SK-N-SH (cell line): ENCODE measurements at regions not wholly inside any gene's neighbourhood (a gene's known extent, or its start where the extent isn't known, plus 50 kb on each side); places are given as distances from the start of the nearest gene placed in this dataset.

ENCODE experiments used
- CTCF ChIA-PET: fragments of 300-600, 350-600 bp; formaldehyde crosslinking; extraction: SDS; loops from one replicate; lab custom pipeline; 2021; lab: Yijun Ruan, JAX
- POLR2A ChIA-PET: fragments of 350-600 bp; sonication (Branson Sonifier 250); formaldehyde crosslinking; extraction: SDS; loops from one replicate; lab custom pipeline; 2020; ENCODE audit warnings: antibody characterized with exemption, inconsistent platforms; lab: Yijun Ruan, JAX
- DNase-seq: peaks from one replicate; pipeline ENCODE4 v3.0.0; 2012
- H2AFZ ChIP-seq: fragments of 200-600 bp; sonication (generic); 2 replicates; pipeline ENCODE4 v1.8.1; 2016; ENCODE audit warnings: antibody characterized with exemption, mild to moderate bottlenecking, low read depth
- H3F3A ChIP-seq: fragments of 200-600 bp; sonication (generic); replicated peaks from 2 replicates; pipeline ENCODE3; 2016; ENCODE audit warnings: antibody characterized with exemption, mild to moderate bottlenecking; ENCODE audit not compliant: insufficient read depth
- H3K27ac ChIP-seq, 2 experiments: fragments of 200-500 bp in 1 of 2; fragments of 200-600 bp in 1 of 2; sonication (Bioruptor generic) in 1 of 2; sonication (generic), shearing (Covaris generic) in 1 of 2; 2 replicates each; pipeline versions ENCODE4 v1.5.1 to v1.6.1; 2014 to 2016; ENCODE audit warnings: low read depth in 2 of 2, inconsistent platforms in 1 of 2, low read length in 1 of 2, mild to moderate bottlenecking in 1 of 2, mixed read lengths in 1 of 2
- H3K27me3 ChIP-seq: fragments of 200-600 bp; sonication (generic), shearing (Covaris generic); 2 replicates; pipeline ENCODE4 v1.6.1; 2016; ENCODE audit warnings: mixed run types; ENCODE audit not compliant: insufficient read depth
- H3K36me3 ChIP-seq, 2 experiments: fragments of 200-500 bp in 1 of 2; fragments of 200-600 bp in 1 of 2; sonication (Bioruptor generic) in 1 of 2; sonication (generic) in 1 of 2; replicated peaks in 1 of 2; 2 replicates each; pipeline versions ENCODE3 to v1.5.1; 2014 to 2016; ENCODE audit warnings: low read length in 1 of 2, mild to moderate bottlenecking in 1 of 2; ENCODE audit not compliant: insufficient read depth in 2 of 2, control insufficient read depth in 1 of 2
- H3K4me1 ChIP-seq, 2 experiments: fragments of 200-500 bp in 1 of 2; fragments of 200-600 bp in 1 of 2; sonication (Bioruptor generic) in 1 of 2; sonication (generic), shearing (Covaris generic) in 1 of 2; 2 replicates each; pipeline versions ENCODE4 v1.5.1 to v1.6.1; 2014 to 2016; ENCODE audit warnings: low read depth in 1 of 2, low read length in 1 of 2, mixed run types in 1 of 2; ENCODE audit not compliant: insufficient read depth in 2 of 2, control insufficient read depth in 1 of 2
- H3K4me2 ChIP-seq: fragments of 200-600 bp; sonication (generic), shearing (Covaris generic); 2 replicates; pipeline ENCODE4 v1.6.1; 2017; ENCODE audit warnings: mixed run types
- H3K4me3 ChIP-seq, 2 experiments: fragments of 200-500 bp in 1 of 2; fragments of 200-600 bp in 1 of 2; sonication (Bioruptor generic) in 1 of 2; sonication (generic), shearing (Covaris generic) in 1 of 2; 2 replicates each; pipeline versions ENCODE4 v1.5.1 to v1.8.1; 2014 to 2016; ENCODE audit warnings: low read depth in 2 of 2, inconsistent platforms in 1 of 2, low read length in 1 of 2, mild to moderate bottlenecking in 1 of 2, mixed read lengths in 1 of 2, moderate library complexity in 1 of 2
- H3K79me2 ChIP-seq: fragments of 200-600 bp; sonication (generic); 2 replicates; pipeline ENCODE4 v1.8.1; 2017; ENCODE audit warnings: mild to moderate bottlenecking; ENCODE audit not compliant: insufficient read depth
- H3K9ac ChIP-seq: fragments of 200-600 bp; sonication (generic); 2 replicates; pipeline ENCODE4 v1.6.1; 2017; ENCODE audit warnings: mixed run types
- H3K9me2 ChIP-seq: fragments of 200-600 bp; sonication (generic); 2 replicates; pipeline ENCODE4 v1.6.1; 2017; ENCODE audit warnings: mixed run types
- H3K9me3 ChIP-seq: fragments of 200-600 bp; sonication (generic); 2 replicates; pipeline ENCODE4 v1.6.1; 2017; ENCODE audit warnings: mixed run types, mild to moderate bottlenecking, moderate library complexity
- H4K20me1 ChIP-seq: fragments of 200-600 bp; sonication (generic); 2 replicates; pipeline ENCODE4 v1.6.1; 2017; ENCODE audit warnings: mild to moderate bottlenecking, mixed run types; ENCODE audit not compliant: insufficient read depth
- CHD2 ChIP-seq: fragments of 150-350 bp; IDR thresholded peaks from 2 replicates; pipeline ENCODE4 v1.6.1; 2018; ENCODE audit warnings: low read length; ENCODE audit not compliant: partially characterized antibody
- ELF1 ChIP-seq: IDR thresholded peaks from 2 replicates; pipeline ENCODE4 v1.4.0; 2012
- EZH2phosphoT487 ChIP-seq: fragments of 200-600 bp; sonication (generic); IDR thresholded peaks from 2 replicates; pipeline ENCODE4 v1.6.1; 2017; ENCODE audit warnings: low read depth, mixed run types, mild to moderate bottlenecking, antibody characterized with exemption, moderate library complexity, borderline replicate concordance
- FOXJ3 ChIP-seq: sonication (generic); formaldehyde crosslinking; IDR thresholded peaks from 2 replicates; pipeline ENCODE4 v1.5.1; 2020; ENCODE audit warnings: mild to moderate bottlenecking, missing genetic modification reagents
- GATA2 ChIP-seq: sonication (generic); formaldehyde crosslinking; IDR thresholded peaks from 2 replicates; pipeline ENCODE4 v1.5.0; 2020; ENCODE audit warnings: mild to moderate bottlenecking, missing genetic modification reagents
- JUND ChIP-seq: IDR thresholded peaks from 2 replicates; pipeline ENCODE4 v1.4.0; 2012
- REST ChIP-seq: IDR thresholded peaks from 2 replicates; pipeline ENCODE4 v1.6.1; 2012; ENCODE audit warnings: mild to moderate bottlenecking, low read depth, low read length, moderate library complexity
- RXRA ChIP-seq: IDR thresholded peaks from 2 replicates; pipeline ENCODE4 v1.4.0; 2012; ENCODE audit warnings: low read depth, mild to moderate bottlenecking, borderline replicate concordance
- SIN3A ChIP-seq: IDR thresholded peaks from 2 replicates; pipeline ENCODE4 v1.6.1; 2012; ENCODE audit warnings: low read depth, mild to moderate bottlenecking, low read length, moderate library complexity, borderline replicate concordance
- TAF1 ChIP-seq: IDR thresholded peaks from 2 replicates; pipeline ENCODE4 v1.6.1; 2012; ENCODE audit warnings: low read depth, mild to moderate bottlenecking, low read length, moderate library complexity, borderline replicate concordance
- USF1 ChIP-seq: IDR thresholded peaks from 2 replicates; pipeline ENCODE4 v1.4.0; 2012; ENCODE audit warnings: low read depth, borderline replicate concordance
- USF2 ChIP-seq: fragments of 150-350 bp; IDR thresholded peaks from 2 replicates; pipeline ENCODE4 v1.6.1; 2017; ENCODE audit warnings: antibody characterized with exemption, low read length, low read depth, borderline replicate concordance
- YY1 ChIP-seq: IDR thresholded peaks from 2 replicates; pipeline ENCODE4 v1.4.0; 2012; ENCODE audit warnings: low read depth, mild to moderate bottlenecking
- ZBTB33 ChIP-seq: IDR thresholded peaks from 2 replicates; pipeline ENCODE4 v1.4.0; 2012; ENCODE audit warnings: low read depth, borderline replicate concordance
- WGBS: methylation state at CpG from one replicate; pipeline ENCODE4 v1.1.6; 2017; ENCODE audit warnings: low lambda C conversion rate; 5-methylcytosine and 5-hydroxymethylcytosine counted together
- TF ChIP-seq, protein P1 (sequence below): IDR thresholded peaks from 2 replicates; pipeline ENCODE4; 2012

GRCh38 chr7:155361947-155362346 is 64.3 kb downstream of the INSIG1 start:
- H3K4me3 ChIP-seq, result no peak overlapping the region
- no peaks in the 10 kb centered on the region for H3K36me3 ChIP-seq
- H2AFZ ChIP-seq, result no peak overlapping the region
- ChIA-PET CTCF (interaction anchor here (1.1 to 11.3 kb wide), 4 partner anchors 12 to 448 kb away, joined by 3 to 125 read pairs (median 17); no protein-coding TSS in a partner anchor), POLR2A (no interaction called here)
- H3K27ac ChIP-seq, result no peak overlapping the region
- DNase-seq, result no peak
- peaks cover 80% of the 10 kb centered on the region for H3K27me3 ChIP-seq
- no peaks in the 10 kb centered on the region for H3K79me2 ChIP-seq
- H3K9ac ChIP-seq, result no peak overlapping the region
- no peaks in the 10 kb centered on the region for H3K9me3 ChIP-seq
- H3F3A ChIP-seq, result no peaks in the 10 kb centered on the region
- no peak overlapping the region for H3K4me2 ChIP-seq
- H3K4me1 ChIP-seq, result peaks cover 0 to 7% of the 10 kb centered on the region in 2 experiments; a peak in 1 of 4 replicates
- no peaks in the 10 kb centered on the region for H3K9me2 ChIP-seq
- 34% methylated on average over 7 of the region's 7 CpGs for WGBS
- no peaks in the 10 kb centered on the region for H4K20me1 ChIP-seq
- TF ChIP-seq FOXJ3, result no peak
- TF ChIP-seq ZBTB33, result no peak
- no peak for TF ChIP-seq JUND
- TF ChIP-seq TAF1, result no peak
- TF ChIP-seq REST, result no peak
- TF ChIP-seq, protein P1, sequence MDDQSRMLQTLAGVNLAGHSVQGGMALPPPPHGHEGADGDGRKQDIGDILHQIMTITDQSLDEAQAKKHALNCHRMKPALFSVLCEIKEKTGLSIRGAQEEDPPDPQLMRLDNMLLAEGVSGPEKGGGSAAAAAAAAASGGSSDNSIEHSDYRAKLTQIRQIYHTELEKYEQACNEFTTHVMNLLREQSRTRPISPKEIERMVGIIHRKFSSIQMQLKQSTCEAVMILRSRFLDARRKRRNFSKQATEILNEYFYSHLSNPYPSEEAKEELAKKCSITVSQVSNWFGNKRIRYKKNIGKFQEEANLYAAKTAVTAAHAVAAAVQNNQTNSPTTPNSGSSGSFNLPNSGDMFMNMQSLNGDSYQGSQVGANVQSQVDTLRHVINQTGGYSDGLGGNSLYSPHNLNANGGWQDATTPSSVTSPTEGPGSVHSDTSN, result no peak
- no peak for TF ChIP-seq USF1
- no peak for TF ChIP-seq EZH2phosphoT487
- no peak for TF ChIP-seq RXRA
- TF ChIP-seq GATA2 (CRISPR knock-in tag), result no peak
- TF ChIP-seq SIN3A, result no peak
- TF ChIP-seq YY1, result no peak
- TF ChIP-seq CHD2, result no peak
- TF ChIP-seq ELF1, result no peak
- no peak for TF ChIP-seq USF2
